WTC11 (cell line): ENCODE measurements at regions not wholly inside any gene's neighbourhood (a gene's known extent, or its start where the extent isn't known, plus 50 kb on each side); places are given as distances from the start of the nearest gene placed in this dataset.

Experiments
- ATAC-seq: fragments of 200-7000 bp; cut with Tn5 transposase; 2 replicates; pipeline ENCODE4 v1.10.0; 2021; ENCODE audit warnings: mild to moderate bottlenecking, moderate library complexity
- CTCF ChIA-PET: fragments of 300-600 bp; sonication (Branson Sonifier 250); formaldehyde crosslinking; loops from one replicate; lab custom pipeline; 2021; ENCODE audit warnings: antibody characterized with exemption; lab: Charles Lee
- POLR2A ChIA-PET: fragments of 350-600 bp; sonication (Branson Sonifier 250); formaldehyde crosslinking; loops from one replicate; lab custom pipeline; 2021; ENCODE audit warnings: antibody characterized with exemption; lab: Charles Lee
- DNase-seq: peaks from one replicate; pipeline ENCODE4 v3.0.0; 2021; ENCODE audit warnings: low spot score
- H3K27ac Mint-ChIP-seq: 2 replicates; pipeline ENCODE4 v1.8.0; 2021; ENCODE audit warnings: mixed read lengths
- H3K27me3 Mint-ChIP-seq: 2 replicates; pipeline ENCODE4 v1.8.0; 2021; ENCODE audit warnings: low read depth, mild to moderate bottlenecking, moderate library complexity, mixed read lengths
- H3K36me3 Mint-ChIP-seq: 2 replicates; pipeline ENCODE4 v1.8.0; 2021; ENCODE audit warnings: mixed read lengths
- H3K4me1 Mint-ChIP-seq: 2 replicates; pipeline ENCODE4 v1.8.0; 2022; ENCODE audit warnings: mixed read lengths
- H3K4me3 Mint-ChIP-seq: 2 replicates; pipeline ENCODE4 v1.8.0; 2021; ENCODE audit warnings: mild to moderate bottlenecking, moderate library complexity, mixed read lengths
- H3K9me3 Mint-ChIP-seq: 2 replicates; pipeline ENCODE4 v1.8.0; 2021; ENCODE audit warnings: mixed read lengths
- CREM ChIP-seq: sonication (generic); formaldehyde crosslinking; IDR thresholded peaks from 2 replicates; pipeline ENCODE4 v1.8.1; 2022; ENCODE audit warnings: mild to moderate bottlenecking, missing genetic modification reagents, moderate library complexity
- CTCF ChIP-seq: fragments of 200-600 bp; IDR thresholded peaks from 2 replicates; pipeline ENCODE4 v1.8.0; 2022; ENCODE audit warnings: antibody characterized with exemption
- E2F1 ChIP-seq: sonication (generic); formaldehyde crosslinking; IDR thresholded peaks from 2 replicates; pipeline ENCODE4 v1.8.0; 2022; ENCODE audit warnings: mild to moderate bottlenecking, missing genetic modification reagents
- EMX1 ChIP-seq: fragments of 250-450 bp; sonication (Bioruptor Pico); IDR thresholded peaks from 2 replicates; pipeline ENCODE4 v1.8.0; 2021; ENCODE audit warnings: mild to moderate bottlenecking
- GRHL2 ChIP-seq: fragments of 250-450 bp; sonication (Bioruptor Pico); IDR thresholded peaks from 2 replicates; pipeline ENCODE4 v1.8.0; 2022; ENCODE audit warnings: mild to moderate bottlenecking, moderate library complexity; ENCODE audit not compliant: insufficient replicate concordance, severe bottlenecking
- GTF2I ChIP-seq: fragments of 250-450 bp; sonication (Bioruptor Pico); conservative IDR thresholded peaks from 2 replicates; pipeline ENCODE4 v1.4.0; 2021; ENCODE audit warnings: mild to moderate bottlenecking
- HMGA2 ChIP-seq: fragments of 250-450 bp; sonication (Bioruptor Pico); IDR thresholded peaks from 2 replicates; pipeline ENCODE4 v1.4.0; 2021; ENCODE audit warnings: mild to moderate bottlenecking, moderate library complexity
- KAT7 ChIP-seq: sonication (generic); formaldehyde crosslinking; IDR thresholded peaks from 2 replicates; pipeline ENCODE4 v1.8.1; 2023; ENCODE audit warnings: missing genetic modification reagents, mild to moderate bottlenecking, borderline replicate concordance
- MXD4 ChIP-seq: fragments of 250-450 bp; sonication (Bioruptor Pico); IDR thresholded peaks from 2 replicates; pipeline ENCODE4 v1.8.0; 2021; ENCODE audit warnings: mild to moderate bottlenecking, moderate library complexity, borderline replicate concordance
- MYBL2 ChIP-seq: sonication (generic); formaldehyde crosslinking; IDR thresholded peaks from 2 replicates; pipeline ENCODE4 v1.8.1; 2023; ENCODE audit warnings: mild to moderate bottlenecking, moderate library complexity, missing genetic modification reagents
- NFE2L1 ChIP-seq: sonication (generic); formaldehyde crosslinking; IDR thresholded peaks from 2 replicates; pipeline ENCODE4 v1.8.1; 2023; ENCODE audit warnings: missing genetic modification reagents
- NFYB ChIP-seq: sonication (generic); formaldehyde crosslinking; conservative IDR thresholded peaks from 2 replicates; pipeline ENCODE4 v1.8.0; 2022; ENCODE audit warnings: low read depth, missing genetic modification reagents
- NR3C1 ChIP-seq: sonication (generic); formaldehyde crosslinking; conservative IDR thresholded peaks from 2 replicates; pipeline ENCODE4 v1.8.1; 2023; ENCODE audit warnings: low read depth, mild to moderate bottlenecking, missing genetic modification reagents
- PRRX2 ChIP-seq: fragments of 250-450 bp; sonication (Bioruptor Pico); IDR thresholded peaks from 2 replicates; pipeline ENCODE4 v1.8.0; 2021; ENCODE audit warnings: mild to moderate bottlenecking
- SMAD4 ChIP-seq: sonication (generic); formaldehyde crosslinking; IDR thresholded peaks from 2 replicates; pipeline ENCODE4 v1.8.0; 2022; ENCODE audit warnings: mild to moderate bottlenecking, missing genetic modification reagents
- SP1 ChIP-seq: sonication (generic); formaldehyde crosslinking; conservative IDR thresholded peaks from 2 replicates; pipeline ENCODE4 v1.8.1; 2022; ENCODE audit warnings: missing genetic modification reagents
- TEAD4 ChIP-seq: sonication (generic); formaldehyde crosslinking; IDR thresholded peaks from 2 replicates; pipeline ENCODE4 v1.8.0; 2022; ENCODE audit warnings: mild to moderate bottlenecking, missing genetic modification reagents
- USF1 ChIP-seq: sonication (generic); formaldehyde crosslinking; IDR thresholded peaks from 2 replicates; pipeline ENCODE4 v1.8.0; 2022; ENCODE audit warnings: mild to moderate bottlenecking, missing genetic modification reagents
- ZNF263 ChIP-seq: sonication (generic); formaldehyde crosslinking; IDR thresholded peaks from 2 replicates; pipeline ENCODE4 v1.8.1; 2022; ENCODE audit warnings: low read depth, mild to moderate bottlenecking, moderate library complexity, missing genetic modification reagents
- ZNF425 ChIP-seq: fragments of 250-450 bp; sonication (Bioruptor Pico); conservative IDR thresholded peaks from 2 replicates; pipeline ENCODE4 v1.9.0; 2021; ENCODE audit warnings: mild to moderate bottlenecking
- ZNF532 ChIP-seq: fragments of 250-450 bp; sonication (Bioruptor Pico); IDR thresholded peaks from 2 replicates; pipeline ENCODE4 v1.9.0; 2021; ENCODE audit warnings: mild to moderate bottlenecking, borderline replicate concordance
- TF ChIP-seq, protein P1 (sequence below): fragments of 250-450 bp; sonication (Bioruptor Pico); IDR thresholded peaks from 2 replicates; pipeline ENCODE4 v2.1.2; 2022; ENCODE audit warnings: mild to moderate bottlenecking, moderate library complexity
- TF ChIP-seq, protein P2 (sequence below): sonication (generic); formaldehyde crosslinking; IDR thresholded peaks from 2 replicates; pipeline ENCODE4 v1.8.1; 2023; ENCODE audit warnings: mild to moderate bottlenecking, missing genetic modification reagents

DNA sequence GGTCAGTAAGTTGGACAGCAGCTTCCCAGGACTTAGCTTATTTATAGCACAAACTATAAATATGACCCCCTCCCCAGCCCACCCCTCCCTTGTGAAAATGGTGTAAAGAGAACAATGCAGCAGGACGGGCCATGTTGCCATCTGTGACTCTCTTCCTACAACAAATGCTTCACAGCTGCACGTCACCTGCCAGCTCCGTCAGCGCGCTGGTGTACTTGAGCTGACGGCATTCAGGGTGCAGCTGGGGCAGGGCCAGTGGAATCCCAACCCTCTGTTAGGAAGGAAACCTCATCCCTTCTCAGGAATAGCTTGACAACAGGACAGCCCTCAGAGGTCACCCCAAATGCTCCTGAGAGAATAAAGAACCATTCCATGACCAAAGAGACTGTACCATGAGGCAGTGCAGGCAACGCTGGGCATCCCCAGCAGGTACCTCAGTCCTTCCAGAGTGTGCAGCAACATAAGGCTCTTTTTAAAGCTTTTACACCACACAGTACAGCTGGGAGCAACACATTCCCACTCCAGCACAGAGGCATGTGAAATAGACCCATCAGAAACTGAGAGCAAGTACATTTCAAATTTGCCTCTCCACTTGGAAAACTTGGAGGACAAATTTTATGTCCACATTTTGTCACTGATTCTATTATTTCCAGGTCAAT lies 85.0 kb downstream of the ATP1A1 start:
- Mint-ChIP-seq H3K4me3 (no peak overlapping the region), H3K9me3 (no peaks in the 10 kb centered on the region), H3K4me1 (peaks cover 18% of the 10 kb centered on the region), H3K27ac (no peak overlapping the region), H3K27me3 (no peaks in the 10 kb centered on the region), H3K36me3 (no peaks in the 10 kb centered on the region)
- POLR2A ChIA-PET = no interaction called here
- DNase-seq = no peak
- ATAC-seq = no peak
- CTCF ChIA-PET = interaction anchor here (1.3 to 2.0 kb wide), 2 partner anchors 27 to 319 kb away, joined by 3 to 9 read pairs; no protein-coding TSS in a partner anchor
- TF ChIP-seq USF1 = no peak
- TF ChIP-seq GRHL2 (CRISPR knock-in tag) = no peak
- TF ChIP-seq EMX1 (CRISPR knock-in tag) = no peak
- TF ChIP-seq CTCF = no peak
- no peak for TF ChIP-seq TEAD4 (CRISPR knock-in tag)
- TF ChIP-seq ZNF425 = no peak
- TF ChIP-seq SP1 (CRISPR knock-in tag) = no peak

- ATAC-seq = peak; percentile 31
- H3K9me3 Mint-ChIP-seq = no peaks in the 10 kb centered on the region
- peaks cover 13% of the 10 kb centered on the region for H3K4me1 Mint-ChIP-seq
- TF ChIP-seq MXD4 (CRISPR knock-in tag) = no peak
- TF ChIP-seq, protein P1, sequence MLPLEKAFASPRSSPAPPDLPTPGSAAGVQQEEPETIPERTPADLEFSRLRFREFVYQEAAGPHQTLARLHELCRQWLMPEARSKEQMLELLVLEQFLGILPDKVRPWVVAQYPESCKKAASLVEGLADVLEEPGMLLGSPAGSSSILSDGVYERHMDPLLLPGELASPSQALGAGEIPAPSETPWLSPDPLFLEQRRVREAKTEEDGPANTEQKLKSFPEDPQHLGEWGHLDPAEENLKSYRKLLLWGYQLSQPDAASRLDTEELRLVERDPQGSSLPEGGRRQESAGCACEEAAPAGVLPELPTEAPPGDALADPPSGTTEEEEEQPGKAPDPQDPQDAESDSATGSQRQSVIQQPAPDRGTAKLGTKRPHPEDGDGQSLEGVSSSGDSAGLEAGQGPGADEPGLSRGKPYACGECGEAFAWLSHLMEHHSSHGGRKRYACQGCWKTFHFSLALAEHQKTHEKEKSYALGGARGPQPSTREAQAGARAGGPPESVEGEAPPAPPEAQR = no peak
- TF ChIP-seq HMGA2 (CRISPR knock-in tag) = no peak
- no peak for TF ChIP-seq KAT7 (CRISPR knock-in tag)
- TF ChIP-seq PRRX2 = no peak
- TF ChIP-seq, protein P2, sequence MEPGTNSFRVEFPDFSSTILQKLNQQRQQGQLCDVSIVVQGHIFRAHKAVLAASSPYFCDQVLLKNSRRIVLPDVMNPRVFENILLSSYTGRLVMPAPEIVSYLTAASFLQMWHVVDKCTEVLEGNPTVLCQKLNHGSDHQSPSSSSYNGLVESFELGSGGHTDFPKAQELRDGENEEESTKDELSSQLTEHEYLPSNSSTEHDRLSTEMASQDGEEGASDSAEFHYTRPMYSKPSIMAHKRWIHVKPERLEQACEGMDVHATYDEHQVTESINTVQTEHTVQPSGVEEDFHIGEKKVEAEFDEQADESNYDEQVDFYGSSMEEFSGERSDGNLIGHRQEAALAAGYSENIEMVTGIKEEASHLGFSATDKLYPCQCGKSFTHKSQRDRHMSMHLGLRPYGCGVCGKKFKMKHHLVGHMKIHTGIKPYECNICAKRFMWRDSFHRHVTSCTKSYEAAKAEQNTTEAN = no peak
- no peak for TF ChIP-seq E2F1 (CRISPR knock-in tag)
- no peak for TF ChIP-seq GTF2I
- no peak for TF ChIP-seq NFYB (CRISPR knock-in tag)
- no peak for TF ChIP-seq ZNF532
- TF ChIP-seq SMAD4 = no peak
- TF ChIP-seq CREM (CRISPR knock-in tag) = no peak
- no peak for TF ChIP-seq NFE2L1 (CRISPR knock-in tag)
- no peak for TF ChIP-seq MYBL2 (CRISPR knock-in tag)
- TF ChIP-seq ZNF263 (CRISPR knock-in tag) = no peak
- no peak for TF ChIP-seq NR3C1 (CRISPR knock-in tag)
- TF ChIP-seq, all 79 proteins: peak for 0
- POLR2A ChIA-PET = no interaction called here
- DNase-seq = no peak
- Mint-ChIP-seq H3K27ac (no peak overlapping the region), H3K36me3 (no peaks in the 10 kb centered on the region), H3K4me3 (no peak overlapping the region), H3K27me3 (no peaks in the 10 kb centered on the region)
- CTCF ChIA-PET = interaction anchor here (1.3 to 2.0 kb wide), 2 partner anchors 27 to 319 kb away, joined by 3 to 9 read pairs; no protein-coding TSS in a partner anchor
Measured at GRCh38 chr1:116458695-116459094, 85.7 kb downstream of the ATP1A1 start.
